ENCODE measurements at regions not wholly inside any gene's neighbourhood (a gene's known extent, or its start where the extent isn't known, plus 50 kb on each side); places are given as distances from the start of the nearest gene placed in this dataset.

DNA sequence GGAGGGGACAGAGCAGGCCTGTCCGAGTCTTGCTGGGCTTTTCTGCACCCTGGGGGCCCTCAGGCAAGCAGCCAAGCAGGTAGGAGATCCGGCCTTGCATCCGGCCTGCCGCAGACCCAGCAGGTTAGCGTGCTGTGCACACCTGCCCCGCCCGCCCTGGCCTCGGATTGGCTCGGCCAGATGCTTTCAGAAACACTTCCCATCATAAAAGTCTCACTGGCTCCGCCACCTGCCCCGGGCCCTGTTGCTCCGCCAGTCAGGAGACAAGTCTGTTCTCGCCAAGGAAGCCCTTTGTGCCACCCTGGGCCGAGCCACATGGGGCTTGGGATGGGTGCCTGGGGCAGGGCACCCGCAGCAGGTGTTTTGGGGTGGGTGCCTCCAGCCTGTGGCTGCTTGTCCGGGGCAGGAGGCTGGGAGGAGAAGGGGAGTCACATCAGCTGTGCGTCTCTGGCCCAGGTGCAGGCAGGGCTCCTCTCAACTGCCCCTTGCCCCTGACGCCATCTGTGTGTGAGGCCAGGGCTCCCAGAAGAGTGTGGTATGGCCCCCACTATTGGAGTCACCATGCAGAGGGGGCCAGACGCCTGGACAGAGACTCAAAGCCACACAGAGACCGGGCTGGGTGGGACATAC, 228.2 kb upstream of the GSE1 start:
- H3K4me1 ChIP-seq (ENCODE audit: low read length): no peaks in the 10 kb centered on the region
- H3K79me2 ChIP-seq (ENCODE audit: low read length): no peaks in the 10 kb centered on the region
- H4K20me1 ChIP-seq (ENCODE audit: insufficient read depth, low read length): no peaks in the 10 kb centered on the region
- H2AFZ ChIP-seq (ENCODE audit: low read depth, low read length): no peak overlapping the region
- no peak overlapping the region for H3K4me2 ChIP-seq (ENCODE audit: low read length)
- no peaks in the 10 kb centered on the region for H3K36me3 ChIP-seq (replicated peaks; ENCODE audit: low read depth, low read length)
- H3K27ac ChIP-seq (ENCODE audit: low read length): no peak overlapping the region
- H3K9ac ChIP-seq (ENCODE audit: low read length): no peak overlapping the region
- no peak for TF ChIP-seq CTCF (IDR thresholded peaks at IDR 0.05; ENCODE audit: low read depth, low read length)
- TF ChIP-seq EZH2phosphoT487 (IDR thresholded peaks at IDR 0.05; ENCODE audit: low read depth): no peak
- no peak overlapping the region for H3K4me3 ChIP-seq (ENCODE audit: low read length)
- H3K9me3 ChIP-seq (ENCODE audit: insufficient read depth, low read length): no peaks in the 10 kb centered on the region
- H3K27me3 ChIP-seq (ENCODE audit: low read depth, low read length): peaks cover 11% of the 10 kb centered on the region; the same call in 1 of the 2 replicates

GRCh38 chr16:85385463-85386331, 227.4 kb upstream of the GSE1 start:
- Histone ChIP-seq H3K27me3 (ENCODE audit: low read depth, low read length) (peaks cover 7% of the 10 kb centered on the region; the same call in 1 of the 2 replicates), H3K9me3 (ENCODE audit: insufficient read depth, low read length) (no peaks in the 10 kb centered on the region), H3K4me1 (ENCODE audit: low read length) (no peaks in the 10 kb centered on the region), H3K27ac (ENCODE audit: low read length) (no peak overlapping the region), H3K4me2 (ENCODE audit: low read length) (no peak overlapping the region), H3K79me2 (ENCODE audit: low read length) (no peaks in the 10 kb centered on the region), H3K36me3 (replicated peaks; ENCODE audit: low read depth, low read length) (no peaks in the 10 kb centered on the region), H4K20me1 (ENCODE audit: insufficient read depth, low read length) (no peaks in the 10 kb centered on the region), H3K9ac (ENCODE audit: low read length) (no peak overlapping the region), H2AFZ (ENCODE audit: low read depth, low read length) (no peak overlapping the region), H3K4me3 (ENCODE audit: low read length) (no peak overlapping the region)
- no peak for TF ChIP-seq CTCF (IDR thresholded peaks at IDR 0.05; ENCODE audit: low read depth, low read length)
- TF ChIP-seq EZH2phosphoT487 (IDR thresholded peaks at IDR 0.05; ENCODE audit: low read depth): no peak

DNA sequence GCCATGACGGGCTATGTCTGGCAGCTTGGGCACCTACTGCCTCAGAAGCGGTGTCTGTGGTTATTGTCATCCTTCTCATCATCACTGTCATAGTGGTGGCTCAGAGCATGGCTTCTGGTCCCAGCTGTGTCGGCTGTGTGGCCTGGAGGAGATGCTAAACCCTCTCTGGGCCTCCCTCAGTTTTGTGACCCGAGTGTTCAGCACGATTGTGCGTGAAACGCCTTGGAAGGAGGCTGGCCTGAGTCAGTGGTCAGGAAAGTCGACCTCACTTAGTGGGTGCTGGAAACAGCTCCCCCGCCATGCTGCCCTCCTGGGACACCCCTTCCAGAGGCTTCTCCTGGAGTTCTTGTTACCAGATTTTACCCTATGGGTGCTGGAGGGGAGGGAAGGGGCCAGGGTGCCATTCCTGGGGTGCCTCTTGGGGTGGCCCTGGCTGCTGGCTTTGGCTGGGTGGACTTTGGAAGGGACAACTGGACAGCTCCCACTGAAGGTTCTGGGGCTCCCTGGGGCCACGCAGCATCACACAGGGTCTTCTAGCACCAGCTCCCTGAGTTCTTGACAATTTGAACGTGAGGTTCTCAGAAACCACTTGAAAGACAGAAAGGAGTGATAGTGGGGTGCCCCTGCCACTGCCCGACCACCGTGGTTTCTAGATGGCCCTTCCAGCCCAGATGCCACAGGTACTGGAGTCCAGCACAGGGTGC, 226.5 kb upstream of the GSE1 start:
- Histone ChIP-seq H3K4me2 (ENCODE audit: low read length) (no peak overlapping the region), H3K27ac (ENCODE audit: low read length) (no peak overlapping the region), H3K79me2 (ENCODE audit: low read length) (no peaks in the 10 kb centered on the region), H3K9ac (ENCODE audit: low read length) (no peak overlapping the region), H3K36me3 (replicated peaks; ENCODE audit: low read depth, low read length) (no peaks in the 10 kb centered on the region), H4K20me1 (ENCODE audit: insufficient read depth, low read length) (no peaks in the 10 kb centered on the region), H3K4me3 (ENCODE audit: low read length) (no peak overlapping the region), H2AFZ (ENCODE audit: low read depth, low read length) (no peak overlapping the region), H3K9me3 (ENCODE audit: insufficient read depth, low read length) (no peaks in the 10 kb centered on the region), H3K4me1 (ENCODE audit: low read length) (no peaks in the 10 kb centered on the region), H3K27me3 (ENCODE audit: low read depth, low read length) (no peaks in the 10 kb centered on the region)
- no peak for TF ChIP-seq EZH2phosphoT487 (IDR thresholded peaks at IDR 0.05; ENCODE audit: low read depth)
- no peak for TF ChIP-seq CTCF (IDR thresholded peaks at IDR 0.05; ENCODE audit: low read depth, low read length)

DNA sequence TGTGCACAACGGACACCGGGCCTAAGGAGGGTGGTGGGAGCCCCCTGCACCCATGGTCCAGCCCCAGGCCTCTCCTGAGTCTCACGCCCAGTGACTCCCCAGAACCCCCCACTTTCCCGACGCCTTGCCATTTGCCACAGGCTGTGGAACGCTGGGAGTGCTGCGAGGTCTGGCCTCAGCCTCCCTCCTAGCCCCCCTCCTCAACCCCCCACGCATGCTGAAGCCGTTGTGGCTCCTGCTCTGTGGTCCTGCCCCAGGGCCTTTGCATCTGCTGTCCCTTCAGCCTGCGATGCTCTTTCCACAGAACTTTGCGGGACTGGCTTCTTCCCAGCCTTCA, 226.0 kb upstream of the GSE1 start:
- H3K27ac ChIP-seq (ENCODE audit: low read length): no peak overlapping the region
- TF ChIP-seq EZH2phosphoT487 (IDR thresholded peaks at IDR 0.05; ENCODE audit: low read depth) (no peak), CTCF (IDR thresholded peaks at IDR 0.05; ENCODE audit: low read depth, low read length) (no peak)
- no peaks in the 10 kb centered on the region for H3K36me3 ChIP-seq (replicated peaks; ENCODE audit: low read depth, low read length)
- no peaks in the 10 kb centered on the region for H3K79me2 ChIP-seq (ENCODE audit: low read length)
- no peak overlapping the region for H3K9ac ChIP-seq (ENCODE audit: low read length)
- no peaks in the 10 kb centered on the region for H3K27me3 ChIP-seq (ENCODE audit: low read depth, low read length)
- no peaks in the 10 kb centered on the region for H3K9me3 ChIP-seq (ENCODE audit: insufficient read depth, low read length)
- H4K20me1 ChIP-seq (ENCODE audit: insufficient read depth, low read length): no peaks in the 10 kb centered on the region
- H3K4me3 ChIP-seq (ENCODE audit: low read length): no peak overlapping the region
- H2AFZ ChIP-seq (ENCODE audit: low read depth, low read length): no peak overlapping the region
- H3K4me2 ChIP-seq (ENCODE audit: low read length): no peak overlapping the region
- no peaks in the 10 kb centered on the region for H3K4me1 ChIP-seq (ENCODE audit: low read length)
